SKM-1 treated with dmso at 0.1 percent for 144 hours (cell line): ENCODE measurements at regions not wholly inside any gene's neighbourhood (a gene's known extent, or its start where the extent isn't known, plus 50 kb on each side); places are given as distances from the start of the nearest gene placed in this dataset.
"Not testable (repeated sequence)": the region's sequence is repeated elsewhere in the genome, so short reads cannot be mapped to it uniquely, and the experiment has no call there.

Source experiments
- DNase-seq: peaks from one replicate; lab custom pipeline; 2025; ENCODE audit not compliant: unreplicated experiment; lab: John Stamatoyannopoulos, UW

GRCh38 chr5:91487420-91487819, 104.3 kb upstream of the ARRDC3 start:
- DNase-seq = no peak

GRCh38 chr5:91486638-91487037, 103.5 kb upstream of the ARRDC3 start:
- DNase-seq = no peak

GRCh38 chr5:91484662-91485061, 101.5 kb upstream of the ARRDC3 start:
- DNase-seq = no peak

GRCh38 chr5:91479376-91479775, 96.3 kb upstream of the ARRDC3 start:
- DNase-seq = not testable (repeated sequence)

- no peak for DNase-seq
Measured at GRCh38 chr5:91478096-91478495, 95.0 kb upstream of the ARRDC3 start.

- no peak for DNase-seq
Measured at GRCh38 chr5:91477408-91477807, 94.3 kb upstream of the ARRDC3 start.

- DNase-seq = no peak
Measured at GRCh38 chr5:91474201-91474600, 91.1 kb upstream of the ARRDC3 start.

- DNase-seq = no peak
Measured at GRCh38 chr5:91472631-91473030, 89.5 kb upstream of the ARRDC3 start.

- peak; percentile 89 for DNase-seq
Measured at GRCh38 chr5:91469517-91470165, 86.5 kb upstream of the ARRDC3 start.

- DNase-seq = peak; percentile 40
Measured at GRCh38 chr5:91468651-91469422, 85.7 kb upstream of the ARRDC3 start.

- no peak for DNase-seq
Measured at GRCh38 chr5:91464886-91465646, 81.9 kb upstream of the ARRDC3 start.

- no peak for DNase-seq
Measured at GRCh38 chr5:91457681-91458058, 74.6 kb upstream of the ARRDC3 start.

GRCh38 chr5:91456928-91457680, 74.0 kb upstream of the ARRDC3 start:
- DNase-seq = no peak

- DNase-seq = no peak
Measured at GRCh38 chr5:91449083-91449482, 66.0 kb upstream of the ARRDC3 start.

GRCh38 chr5:91448079-91448478, 65.0 kb upstream of the ARRDC3 start:
- DNase-seq = not testable (repeated sequence)

- DNase-seq = not testable (repeated sequence)
Measured at GRCh38 chr5:91446880-91447279, 63.8 kb upstream of the ARRDC3 start.

- no peak for DNase-seq
Measured at GRCh38 chr5:91443761-91444467, 60.8 kb upstream of the ARRDC3 start.

- DNase-seq = no peak
Measured at GRCh38 chr5:91443023-91443422, 59.9 kb upstream of the ARRDC3 start.

GRCh38 chr5:91441082-91441481, 58.0 kb upstream of the ARRDC3 start:
- no peak for DNase-seq

- no peak for DNase-seq
Measured at GRCh38 chr5:91438871-91439270, 55.8 kb upstream of the ARRDC3 start.

GRCh38 chr5:91436241-91436640, 53.1 kb upstream of the ARRDC3 start:
- DNase-seq = no peak
